HG03558 (cell line): ENCODE measurements at regions not wholly inside any gene's neighbourhood (a gene's known extent, or its start where the extent isn't known, plus 50 kb on each side); places are given as distances from the start of the nearest gene placed in this dataset.
"Not testable (repeated sequence)": the region's sequence is repeated elsewhere in the genome, so short reads cannot be mapped to it uniquely, and the experiment has no call there.

Experiments
- ATAC-seq: cut with Tn5 transposase; IDR thresholded peaks from one replicate; pipeline ENCODE4 v1.9.1; 2021; ENCODE audit warnings: moderate number of reproducible peaks; ENCODE audit not compliant: unreplicated experiment; ENCODE audit errors: extremely low read depth

GRCh38 chr3:164927728-164928127, 150.6 kb downstream of the SI start:
- no peak for ATAC-seq

- ATAC-seq: no peak
Measured at GRCh38 chr3:164918905-164919304, 159.4 kb downstream of the SI start.

DNA sequence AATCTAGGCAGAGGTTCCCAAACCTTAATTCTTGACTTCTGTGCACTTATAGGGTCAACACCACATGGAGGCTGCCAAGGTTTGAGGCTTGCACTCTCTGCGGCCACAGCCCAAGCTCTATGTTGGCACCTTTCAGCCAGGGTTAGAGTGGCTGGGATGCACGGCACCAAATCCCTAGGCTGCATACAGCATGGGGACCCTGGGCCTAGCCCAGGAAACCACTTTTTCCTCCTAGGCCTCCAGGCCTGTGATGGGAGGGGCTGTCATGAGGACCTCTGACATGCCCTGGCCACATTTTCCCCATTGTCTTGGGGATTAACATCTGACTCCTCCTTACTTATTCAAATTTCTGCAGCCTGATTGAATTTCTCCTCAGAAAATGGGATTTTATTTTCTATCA, 165.4 kb downstream of the SI start:
- no peak for ATAC-seq

GRCh38 chr3:164903820-164904451, 174.4 kb downstream of the SI start:
- ATAC-seq: no peak

DNA sequence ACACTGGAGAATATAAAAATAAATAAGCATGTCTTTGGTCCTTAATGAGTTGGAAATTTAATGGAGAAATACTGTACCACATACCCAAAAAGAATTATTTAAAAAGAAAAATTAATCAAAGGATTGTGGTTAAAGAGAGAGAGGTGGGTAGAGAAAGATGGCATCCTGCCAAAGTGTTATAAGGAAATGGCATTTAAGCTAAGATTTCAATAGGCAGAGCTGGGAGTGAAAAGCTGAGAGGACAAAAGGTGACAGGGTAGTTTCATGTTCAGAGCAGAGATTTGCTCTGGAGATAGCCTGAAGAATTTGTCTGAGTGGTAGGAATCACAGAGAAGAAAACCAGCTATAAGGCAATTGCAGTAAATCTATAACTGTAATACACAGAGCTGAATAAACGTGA, 181.0 kb downstream of the SI start:
- ATAC-seq: no peak

GRCh38 chr3:164890061-164890460, 188.2 kb downstream of the SI start:
- ATAC-seq: no peak

DNA sequence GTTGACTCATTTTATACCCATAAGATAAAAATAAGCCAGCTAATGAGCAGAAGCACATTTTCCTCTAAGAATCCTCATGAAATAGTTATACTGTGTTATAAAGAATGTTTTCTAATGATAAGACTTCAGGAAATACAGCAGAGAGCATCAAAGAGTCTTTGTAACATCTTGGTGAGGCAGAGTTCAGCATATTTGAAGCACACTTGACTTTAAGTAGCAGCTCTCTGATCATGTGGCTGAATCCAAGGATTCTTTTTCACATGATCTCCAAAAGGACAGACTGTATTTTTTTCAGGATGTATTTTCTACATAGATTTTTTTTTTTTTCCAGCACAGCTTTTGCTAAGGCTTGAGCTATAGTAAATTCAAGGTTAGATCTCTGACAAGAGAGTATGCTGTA, 195.1 kb downstream of the SI start:
- no peak for ATAC-seq

- no peak for ATAC-seq
Measured at GRCh38 chr3:164879201-164879600, 199.1 kb downstream of the SI start.

DNA sequence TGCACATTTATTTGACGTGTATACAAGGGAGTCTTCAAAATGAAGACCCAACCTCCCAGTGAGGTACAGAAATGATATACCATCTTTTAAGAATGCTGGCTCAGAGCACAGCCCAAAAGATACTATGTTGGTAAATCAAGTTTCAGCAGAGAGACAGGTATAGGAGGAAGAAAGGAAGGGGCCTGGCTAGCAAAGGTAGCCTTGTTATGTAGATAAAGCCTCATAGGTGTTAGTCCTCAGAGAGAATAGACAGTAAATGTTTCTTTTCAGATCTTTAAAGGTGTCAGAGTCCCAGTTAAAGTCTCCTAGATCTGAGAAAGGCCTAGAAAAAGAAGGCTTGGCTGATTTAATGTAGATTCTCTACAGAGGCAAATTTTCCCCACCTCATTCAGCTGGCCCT, 213.8 kb downstream of the SI start:
- ATAC-seq: no peak

- ATAC-seq: no peak
Measured at GRCh38 chr3:164852866-164853265, 225.4 kb downstream of the SI start.

DNA sequence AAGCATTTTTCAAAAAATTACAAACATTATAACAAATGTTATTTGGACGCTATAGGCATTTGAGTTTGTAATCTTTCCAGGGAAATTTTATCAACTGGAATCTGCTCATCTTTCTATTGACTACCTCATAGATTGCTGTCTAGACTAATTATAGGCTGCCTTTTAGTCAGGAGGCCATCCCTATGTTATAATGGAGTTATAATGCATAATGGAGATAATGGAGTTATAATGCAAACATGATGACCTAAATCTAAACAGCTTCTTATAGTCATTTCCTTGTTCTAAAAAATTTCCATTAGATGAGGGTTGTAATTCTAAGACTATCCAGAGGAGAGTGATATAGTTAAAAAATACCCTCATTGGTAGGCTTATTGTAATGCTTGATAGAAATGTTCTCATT, 226.4 kb downstream of the SI start:
- no peak for ATAC-seq

DNA sequence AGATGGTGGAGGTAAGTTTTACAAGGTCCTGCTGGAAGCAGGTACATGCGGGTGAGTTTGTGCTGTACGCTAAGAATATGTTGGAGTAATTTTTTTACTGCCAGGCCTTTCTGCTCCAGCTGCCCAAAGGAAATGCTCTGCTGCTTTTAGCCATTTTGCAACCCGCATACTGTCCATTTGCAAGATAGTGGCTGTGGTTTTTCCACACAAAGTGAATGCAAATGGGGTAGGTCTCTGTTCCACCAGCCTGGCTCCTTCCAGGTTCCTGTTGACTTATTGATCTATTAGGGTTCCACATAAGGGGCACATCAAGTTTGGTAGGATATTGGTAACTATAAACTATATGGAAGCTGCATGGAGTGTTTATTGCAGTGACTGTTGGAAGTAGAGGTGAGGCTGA, 227.1 kb downstream of the SI start:
- ATAC-seq: no peak

GRCh38 chr3:164848923-164849322, 229.4 kb downstream of the SI start:
- no peak for ATAC-seq

DNA sequence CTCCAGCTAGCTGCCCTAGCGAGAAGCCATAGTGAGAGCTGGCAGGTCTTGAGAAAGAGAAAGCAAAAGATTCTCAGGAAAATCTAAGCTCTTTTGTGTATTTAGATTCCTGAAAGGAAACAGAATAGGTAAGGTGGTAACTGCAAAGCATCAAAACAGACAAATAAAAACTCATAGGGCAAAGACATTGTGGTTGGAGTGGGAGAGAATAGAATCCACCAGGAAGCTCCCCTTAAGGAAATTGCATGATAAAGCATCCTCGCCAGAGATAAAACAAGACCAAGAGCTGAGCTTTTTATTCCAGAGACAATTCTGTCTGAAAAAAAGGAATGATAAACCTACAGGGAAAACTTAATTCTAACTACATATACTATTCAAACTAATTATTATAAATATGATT, 232.6 kb downstream of the SI start:
- ATAC-seq: no peak

DNA sequence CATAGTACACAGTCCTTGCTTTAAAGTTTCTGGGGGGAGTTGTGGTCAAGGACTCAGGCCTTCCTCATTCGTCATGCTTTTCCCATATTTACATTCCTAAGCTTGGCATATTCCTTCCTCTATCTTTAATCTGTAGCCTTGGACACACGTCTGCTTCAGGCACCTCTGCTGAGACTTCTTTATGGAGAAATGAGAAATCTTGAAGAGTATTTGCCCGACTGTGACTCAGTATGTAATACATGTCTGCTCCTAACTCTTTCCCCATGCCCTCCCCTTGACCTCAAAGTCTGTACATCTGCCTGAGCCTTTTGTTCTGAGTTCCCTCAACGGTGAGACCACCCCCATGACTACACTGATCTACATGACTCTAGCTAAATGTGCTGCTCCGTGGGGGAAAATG, 246.1 kb downstream of the SI start:
- ATAC-seq: no peak

DNA sequence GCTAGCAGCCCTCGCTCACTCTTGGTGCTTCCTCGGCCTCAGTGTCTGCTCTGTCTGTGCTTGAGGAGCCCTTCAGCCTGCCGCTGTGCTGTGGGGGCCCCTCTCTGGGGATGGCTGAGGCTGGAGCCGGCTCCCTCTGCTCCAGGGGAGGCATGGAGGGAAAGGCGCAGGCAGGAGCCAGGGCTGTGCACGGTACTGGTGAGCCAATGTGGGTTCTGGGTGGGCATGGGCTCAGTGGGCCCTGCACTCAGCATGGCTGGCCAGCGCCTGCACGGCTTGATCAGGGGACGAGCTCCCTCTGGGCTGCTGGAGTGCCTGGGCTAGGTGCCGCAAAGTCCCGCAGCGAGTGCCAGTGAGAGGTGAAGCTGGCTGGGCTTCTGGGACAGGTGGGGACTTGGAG, 260.0 kb downstream of the SI start:
- ATAC-seq: no peak

DNA sequence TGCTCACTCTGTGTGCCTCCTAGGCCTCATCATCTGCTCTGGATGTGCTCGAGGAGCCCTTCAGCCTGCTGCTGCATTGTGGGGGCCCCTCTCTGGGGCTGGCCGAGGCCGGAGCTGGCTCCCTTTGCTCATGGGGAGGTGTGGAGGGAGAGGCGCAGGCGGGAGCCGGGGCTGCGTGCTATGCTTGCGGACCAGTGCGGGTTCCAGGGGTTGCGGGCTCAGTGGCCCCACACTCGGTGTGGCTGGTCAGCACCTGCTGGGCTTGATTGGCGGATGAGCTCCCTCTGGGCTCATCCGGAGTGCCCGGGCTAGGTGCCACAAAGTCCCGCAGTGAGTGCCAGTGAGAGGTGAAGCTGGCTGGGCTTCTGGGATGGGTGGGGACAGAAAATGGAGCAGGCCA, 264.2 kb downstream of the SI start:
- no peak for ATAC-seq

DNA sequence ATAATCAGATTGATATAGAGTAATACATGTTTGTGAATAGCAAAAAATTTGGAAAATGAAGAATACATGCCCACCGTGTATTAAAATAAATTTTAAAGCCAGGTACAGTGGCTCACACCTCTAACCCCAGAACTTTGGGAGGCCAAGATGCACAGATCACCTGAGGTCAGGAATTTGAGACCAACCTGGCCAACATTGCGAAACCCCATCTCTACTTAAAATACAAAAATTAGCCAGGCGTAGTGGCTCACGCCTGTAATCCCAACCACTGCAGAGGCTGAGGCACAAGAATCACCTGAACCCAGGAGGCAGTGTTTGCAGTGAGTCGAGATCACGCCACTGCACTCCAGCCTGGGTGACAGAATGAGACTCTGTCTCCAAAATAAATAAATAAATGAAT, 266.3 kb downstream of the SI start:
- ATAC-seq: no peak

DNA sequence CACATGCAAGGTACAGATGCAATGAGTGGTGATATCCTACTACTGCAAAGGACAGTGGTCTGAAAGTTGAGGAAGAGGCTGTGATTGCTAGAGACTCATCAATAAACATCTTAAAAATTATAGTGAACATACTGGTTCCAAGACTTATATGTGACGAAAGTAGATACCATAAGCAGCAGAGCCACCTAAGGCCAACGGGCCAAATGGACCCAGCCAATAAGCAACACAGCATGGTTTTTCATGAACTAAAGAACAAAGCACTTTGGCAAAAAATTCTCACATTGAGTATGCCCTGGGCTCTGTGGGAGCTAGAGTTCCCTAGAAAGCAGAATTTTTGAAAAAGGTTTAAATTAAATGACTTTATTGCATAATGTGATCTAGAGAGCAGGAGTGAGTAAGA, 272.1 kb downstream of the SI start:
- ATAC-seq: no peak

- ATAC-seq: no peak
Measured at GRCh38 chr3:164794099-164794498, 284.2 kb downstream of the SI start.

DNA sequence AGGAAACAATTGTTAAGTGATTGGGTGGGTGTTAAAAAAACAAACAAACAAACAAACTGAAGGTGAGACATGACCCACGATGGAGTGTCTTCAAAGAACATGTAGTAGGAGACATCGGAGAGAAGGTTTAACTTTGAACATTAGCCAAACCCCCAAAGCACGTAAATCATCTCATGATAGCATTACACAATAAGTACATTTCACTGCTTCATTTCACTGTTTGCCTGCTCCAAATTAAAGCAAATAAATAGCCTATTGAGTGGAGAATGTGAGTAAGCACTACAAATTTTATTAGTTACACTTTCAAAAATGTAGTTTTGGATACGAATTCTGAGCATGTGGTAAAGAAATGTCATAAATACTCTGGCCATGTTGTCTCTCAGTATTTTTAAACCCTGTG, 287.0 kb downstream of the SI start:
- ATAC-seq: no peak

GRCh38 chr3:164784407-164784806, 293.9 kb downstream of the SI start:
- ATAC-seq: not testable (repeated sequence)

DNA sequence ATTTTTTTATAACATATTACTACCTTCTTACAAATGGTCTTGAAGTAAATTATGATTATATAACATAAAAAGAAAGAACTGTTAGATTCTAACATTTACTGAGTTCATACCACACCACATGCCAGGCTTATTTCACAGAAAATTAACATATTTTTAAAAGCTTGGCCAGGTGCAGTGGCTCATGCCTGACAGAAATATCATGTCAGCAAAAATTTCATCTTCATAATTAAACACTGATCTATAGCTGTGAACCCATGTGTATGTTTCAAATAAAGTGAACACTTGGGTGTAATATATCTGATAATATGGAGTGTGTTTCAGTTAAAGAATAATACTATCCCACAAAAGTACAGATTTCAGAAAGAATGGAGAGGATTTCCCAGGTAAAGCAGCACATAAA, 296.5 kb downstream of the SI start:
- ATAC-seq: no peak
